Activated naive CD4-positive, alpha-beta T cell treated with anti-CD3 and anti-CD28 coated beads for 36 hours (primary cell): ENCODE measurements at regions not wholly inside any gene's neighbourhood (a gene's known extent, or its start where the extent isn't known, plus 50 kb on each side); places are given as distances from the start of the nearest gene placed in this dataset.

Source experiments
- CTCF ChIA-PET: fragments of 350-600 bp; sonication (Branson Sonifier 250); formaldehyde crosslinking; loops from one replicate; lab custom pipeline; 2021; ENCODE audit warnings: antibody characterized with exemption; lab: Charles Lee
- DNase-seq: peaks from one replicate; pipeline ENCODE4 v3.0.0-alpha.2; 2020
- H3K27ac Mint-ChIP-seq: one replicate; pipeline ENCODE4 v1.8.0; 2021; ENCODE audit warnings: mild to moderate bottlenecking, mixed read lengths
- H3K27me3 Mint-ChIP-seq: one replicate; pipeline ENCODE4 v1.8.0; 2021; ENCODE audit warnings: low read depth, mixed read lengths
- H3K36me3 Mint-ChIP-seq: one replicate; pipeline ENCODE4 v1.8.0; 2021; ENCODE audit warnings: low read depth, mixed read lengths
- H3K4me1 Mint-ChIP-seq: one replicate; pipeline ENCODE4 v1.8.0; 2021; ENCODE audit warnings: low read depth, mixed read lengths
- H3K4me3 Mint-ChIP-seq: one replicate; pipeline ENCODE4 v1.8.0; 2021; ENCODE audit warnings: mild to moderate bottlenecking, moderate library complexity, mixed read lengths
- H3K9me3 Mint-ChIP-seq: one replicate; pipeline ENCODE4 v1.8.0; 2021; ENCODE audit warnings: mixed read lengths
- intact Hi-C: fragments of 100-400 bp; cut with micrococcal nuclease; formaldehyde crosslinking; loops from one replicate; pipeline ENCODE4 v1.15.1; 2023

- CTCF ChIA-PET = no interaction called here
- intact Hi-C loops = no loop called here
- H3K4me3 Mint-ChIP-seq = no peak overlapping the region
- H3K27ac Mint-ChIP-seq = no peak overlapping the region
- no peaks in the 10 kb centered on the region for H3K27me3 Mint-ChIP-seq
- no peaks in the 10 kb centered on the region for H3K36me3 Mint-ChIP-seq
- H3K9me3 Mint-ChIP-seq = peaks cover 2% of the 10 kb centered on the region
- H3K4me1 Mint-ChIP-seq = no peaks in the 10 kb centered on the region
- DNase-seq = no peak
Observed at GRCh38 chrX:10714531-10714930, 94.1 kb upstream of the MID1 start.

- Mint-ChIP-seq H3K4me3 (no peak overlapping the region), H3K9me3 (no peaks in the 10 kb centered on the region), H3K36me3 (no peaks in the 10 kb centered on the region), H3K27me3 (no peaks in the 10 kb centered on the region), H3K4me1 (no peaks in the 10 kb centered on the region), H3K27ac (no peak overlapping the region)
- peak; percentile 54 for DNase-seq
- intact Hi-C loops = loop anchor here (1.0 to 5.0 kb wide), 3 partner anchors 106 to 533 kb away; no protein-coding TSS in a partner anchor
- CTCF ChIA-PET = interaction anchor here (0.8 to 1.1 kb wide), 2 partner anchors 499 to 533 kb away, joined by 3 to 7 read pairs; no protein-coding TSS in a partner anchor
Observed at GRCh38 chrX:10722851-10723250, 102.5 kb upstream of the MID1 start.

- Mint-ChIP-seq H3K4me3 (no peak overlapping the region), H3K36me3 (no peaks in the 10 kb centered on the region), H3K4me1 (no peaks in the 10 kb centered on the region), H3K9me3 (no peaks in the 10 kb centered on the region), H3K27me3 (no peaks in the 10 kb centered on the region), H3K27ac (no peak overlapping the region)
- CTCF ChIA-PET = no interaction called here
- intact Hi-C loops = no loop called here
- no peak for DNase-seq
Observed at GRCh38 chrX:10725071-10725470, 104.7 kb upstream of the MID1 start.

- CTCF ChIA-PET = no interaction called here
- Mint-ChIP-seq H3K9me3 (no peaks in the 10 kb centered on the region), H3K27me3 (no peaks in the 10 kb centered on the region), H3K27ac (no peak overlapping the region), H3K4me3 (no peak overlapping the region), H3K36me3 (no peaks in the 10 kb centered on the region), H3K4me1 (no peaks in the 10 kb centered on the region)
- DNase-seq = no peak
- intact Hi-C loops = no loop called here
Observed at GRCh38 chrX:10726647-10727046, 106.3 kb upstream of the MID1 start.

- CTCF ChIA-PET = no interaction called here
- no peaks in the 10 kb centered on the region for H3K36me3 Mint-ChIP-seq
- no peak overlapping the region for H3K27ac Mint-ChIP-seq
- no peak for DNase-seq
- intact Hi-C loops = no loop called here
- no peaks in the 10 kb centered on the region for H3K27me3 Mint-ChIP-seq
- H3K4me1 Mint-ChIP-seq = no peaks in the 10 kb centered on the region
- no peaks in the 10 kb centered on the region for H3K9me3 Mint-ChIP-seq
- H3K4me3 Mint-ChIP-seq = no peak overlapping the region
Observed at GRCh38 chrX:10728806-10729389, 108.5 kb upstream of the MID1 start.

- no peak overlapping the region for H3K4me3 Mint-ChIP-seq
- no peak overlapping the region for H3K27ac Mint-ChIP-seq
- no peaks in the 10 kb centered on the region for H3K4me1 Mint-ChIP-seq
- CTCF ChIA-PET = no interaction called here
- DNase-seq = no peak
- no peaks in the 10 kb centered on the region for H3K9me3 Mint-ChIP-seq
- H3K36me3 Mint-ChIP-seq = no peaks in the 10 kb centered on the region
- intact Hi-C loops = no loop called here
- no peaks in the 10 kb centered on the region for H3K27me3 Mint-ChIP-seq
Observed at GRCh38 chrX:10739426-10739825, 119.0 kb upstream of the MID1 start.

- Mint-ChIP-seq H3K27me3 (no peaks in the 10 kb centered on the region), H3K36me3 (no peaks in the 10 kb centered on the region), H3K9me3 (no peaks in the 10 kb centered on the region), H3K4me3 (no peak overlapping the region), H3K27ac (no peak overlapping the region), H3K4me1 (no peaks in the 10 kb centered on the region)
- CTCF ChIA-PET = no interaction called here
- intact Hi-C loops = no loop called here
- no peak for DNase-seq
Observed at GRCh38 chrX:10741003-10741402, 120.6 kb upstream of the MID1 start.

- intact Hi-C loops = no loop called here
- Mint-ChIP-seq H3K9me3 (no peaks in the 10 kb centered on the region), H3K4me3 (no peak overlapping the region), H3K27ac (no peak overlapping the region), H3K27me3 (no peaks in the 10 kb centered on the region), H3K36me3 (no peaks in the 10 kb centered on the region), H3K4me1 (no peaks in the 10 kb centered on the region)
- no peak for DNase-seq
- CTCF ChIA-PET = no interaction called here
Observed at GRCh38 chrX:10741550-10741949, 121.2 kb upstream of the MID1 start.

- Mint-ChIP-seq H3K4me3 (no peak overlapping the region), H3K36me3 (no peaks in the 10 kb centered on the region), H3K27me3 (no peaks in the 10 kb centered on the region), H3K27ac (no peak overlapping the region), H3K4me1 (no peaks in the 10 kb centered on the region), H3K9me3 (no peaks in the 10 kb centered on the region)
- no peak for DNase-seq
- CTCF ChIA-PET = no interaction called here
- intact Hi-C loops = no loop called here
Observed at GRCh38 chrX:10743476-10743875, 123.1 kb upstream of the MID1 start.

GRCh38 chrX:10744007-10744406, 123.6 kb upstream of the MID1 start:
- H3K4me1 Mint-ChIP-seq = no peaks in the 10 kb centered on the region

GRCh38 chrX:10747975-10748374, 127.6 kb upstream of the MID1 start:
- intact Hi-C loops = no loop called here
- no peaks in the 10 kb centered on the region for H3K27me3 Mint-ChIP-seq
- H3K9me3 Mint-ChIP-seq = no peaks in the 10 kb centered on the region
- CTCF ChIA-PET = no interaction called here
- H3K4me1 Mint-ChIP-seq = no peaks in the 10 kb centered on the region
- H3K4me3 Mint-ChIP-seq = no peak overlapping the region
- H3K36me3 Mint-ChIP-seq = no peaks in the 10 kb centered on the region
- H3K27ac Mint-ChIP-seq = no peak overlapping the region
- DNase-seq = no peak

More at GRCh38 chrX:10744007-10744406, 123.6 kb upstream of the MID1 start:
- H3K9me3 Mint-ChIP-seq = no peaks in the 10 kb centered on the region
- H3K27me3 Mint-ChIP-seq = no peaks in the 10 kb centered on the region
- no peak overlapping the region for H3K27ac Mint-ChIP-seq
- no peak overlapping the region for H3K4me3 Mint-ChIP-seq
- intact Hi-C loops = no loop called here
- no peak for DNase-seq
- CTCF ChIA-PET = no interaction called here
- no peaks in the 10 kb centered on the region for H3K36me3 Mint-ChIP-seq

GRCh38 chrX:10749113-10749512, 128.7 kb upstream of the MID1 start:
- Mint-ChIP-seq H3K9me3 (no peaks in the 10 kb centered on the region), H3K4me1 (no peaks in the 10 kb centered on the region), H3K36me3 (no peaks in the 10 kb centered on the region), H3K27me3 (no peaks in the 10 kb centered on the region), H3K4me3 (no peak overlapping the region), H3K27ac (no peak overlapping the region)
- CTCF ChIA-PET = no interaction called here
- DNase-seq = no peak
- intact Hi-C loops = no loop called here

GRCh38 chrX:10750581-10750980, 130.2 kb upstream of the MID1 start:
- DNase-seq = no peak
- Mint-ChIP-seq H3K4me1 (no peaks in the 10 kb centered on the region), H3K9me3 (no peaks in the 10 kb centered on the region), H3K27ac (no peak overlapping the region), H3K36me3 (no peaks in the 10 kb centered on the region), H3K4me3 (no peak overlapping the region), H3K27me3 (no peaks in the 10 kb centered on the region)
- CTCF ChIA-PET = no interaction called here
- intact Hi-C loops = no loop called here
